Stomach (tissue), 4 donors: ENCODE measurements at regions not wholly inside any gene's neighbourhood (a gene's known extent, or its start where the extent isn't known, plus 50 kb on each side); places are given as distances from the start of the nearest gene placed in this dataset.

Source experiments
- EP300 ChIP-seq: sonication (generic); formaldehyde crosslinking; IDR thresholded peaks from one replicate; pipeline ENCODE4 v1.6.1; 2017; ENCODE audit warnings: antibody characterized with exemption
- POLR2A ChIP-seq, 4 donors: fragments of 450-650 bp; IDR thresholded peaks; one replicate each; pipeline ENCODE4 v1.6.1; 2016; ENCODE audit warnings: antibody characterized with exemption in 4 of 4, control low read depth in 2 of 4, mild to moderate bottlenecking in 1 of 4, moderate library complexity in 1 of 4

- TF ChIP-seq EP300 (no peak), POLR2A (IDR thresholded peaks at IDR 0.05) (no peak)
Observed at GRCh38 chr10:78641693-78642092, 427.1 kb upstream of the ZMIZ1 start.
